Coronary artery (tissue), 2 donors: ENCODE measurements at regions not wholly inside any gene's neighbourhood (a gene's known extent, or its start where the extent isn't known, plus 50 kb on each side); places are given as distances from the start of the nearest gene placed in this dataset.

Experiments
- DNase-seq: peaks from one replicate; pipeline ENCODE4 v3.0.0-alpha.2; 2017; ENCODE audit warnings: low spot score
- H3K27ac ChIP-seq, 2 donors: fragments of 200-600 bp; sonication (generic); one replicate each; pipeline ENCODE4 v1.5.1; 2016 to 2019
- H3K4me3 ChIP-seq: fragments of 200-600 bp; sonication (generic); 2 replicates; pipeline ENCODE4 v1.5.1; 2016; ENCODE audit warnings: mild to moderate bottlenecking, moderate library complexity
- CTCF ChIP-seq: fragments of 200-600 bp; sonication (generic); IDR thresholded peaks from one replicate; pipeline ENCODE4 v1.5.1; 2019; ENCODE audit warnings: antibody characterized with exemption

- no peak for DNase-seq
- no peak for TF ChIP-seq CTCF
- Histone ChIP-seq H3K27ac (peak overlapping the region; percentile 53 to 82), H3K4me3 (no peak overlapping the region)
These were observed 490.2 kb downstream of the TLE4 start for GRCh38 chr9:80061940-80062339.

DNA sequence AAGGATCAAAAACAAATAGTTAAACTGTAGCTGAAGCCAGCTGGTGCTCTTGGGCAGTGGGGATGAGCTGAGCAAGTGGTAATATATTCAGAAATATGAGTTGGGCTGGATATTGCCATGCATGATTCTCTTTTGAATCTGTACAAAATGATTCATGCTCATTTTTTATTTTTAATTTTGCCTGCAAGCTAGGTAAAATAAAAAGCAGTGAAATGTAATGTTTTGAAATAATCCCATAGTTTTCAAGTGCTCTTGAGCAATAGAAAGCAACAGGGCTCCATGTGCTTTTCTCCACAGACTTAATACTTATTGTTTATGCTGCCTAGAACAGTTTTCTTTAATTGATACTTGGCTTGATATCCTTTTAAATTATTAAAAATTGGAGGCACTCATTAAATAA, 489.3 kb downstream of the TLE4 start:
- TF ChIP-seq CTCF = no peak

GRCh38 chr9:80059979-80060378, 488.2 kb downstream of the TLE4 start:
- Histone ChIP-seq H3K4me3 (no peak overlapping the region), H3K27ac (no peak overlapping the region)
- TF ChIP-seq CTCF = no peak
- no peak for DNase-seq

More for the DNA sequence above, 489.3 kb downstream of the TLE4 start:
- H3K27ac ChIP-seq = peak overlapping the region; percentile 53 to 82
- no peak overlapping the region for H3K4me3 ChIP-seq
- DNase-seq = no peak

- DNase-seq = no peak
- Histone ChIP-seq H3K4me3 (no peak overlapping the region), H3K27ac (no peak overlapping the region)
- no peak for TF ChIP-seq CTCF
These were observed 487.4 kb downstream of the TLE4 start for GRCh38 chr9:80059191-80059590.

GRCh38 chr9:80052830-80053229, 481.1 kb downstream of the TLE4 start:
- no peak for DNase-seq
- Histone ChIP-seq H3K4me3 (no peak overlapping the region), H3K27ac (no peak overlapping the region)
- no peak for TF ChIP-seq CTCF

DNA sequence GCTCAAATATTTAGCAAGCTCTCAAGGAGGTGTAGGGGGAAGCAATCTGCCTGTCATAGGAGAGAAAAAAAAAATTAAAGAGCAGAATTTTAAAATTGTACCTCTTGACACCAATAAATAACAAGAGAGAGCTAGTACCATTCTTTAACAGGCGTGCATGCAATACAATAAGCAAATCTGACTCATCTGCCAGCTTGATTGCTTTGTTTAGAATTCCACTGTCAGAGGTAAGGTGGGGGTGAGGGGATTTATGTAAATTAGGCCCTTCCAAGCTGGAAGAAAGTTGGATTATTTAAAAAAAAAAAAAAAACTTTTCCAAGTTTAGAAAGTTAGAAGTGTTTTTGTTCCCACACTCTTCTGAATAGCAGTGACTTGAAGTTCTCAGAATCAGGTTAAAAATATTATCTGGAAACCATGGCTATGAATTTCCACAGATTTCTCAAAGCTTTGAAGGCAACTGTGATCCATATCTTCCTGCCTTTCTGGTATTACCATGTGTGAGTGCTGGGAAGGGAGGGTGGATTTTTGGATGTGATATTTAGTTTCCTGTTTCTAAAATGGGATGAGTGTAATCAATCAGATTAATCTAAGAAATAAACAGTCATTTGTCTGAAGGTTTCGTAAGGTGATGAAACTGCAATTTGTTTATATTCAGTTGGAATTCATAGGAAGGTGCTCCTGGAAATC, 477.5 kb downstream of the TLE4 start:
- DNase-seq = no peak

More for the DNA sequence above, 477.5 kb downstream of the TLE4 start:
- TF ChIP-seq CTCF = no peak
- Histone ChIP-seq H3K27ac (no peak overlapping the region), H3K4me3 (no peak overlapping the region)
